NCI-H82 (cell line): ENCODE measurements at regions not wholly inside any gene's neighbourhood (a gene's known extent, or its start where the extent isn't known, plus 50 kb on each side); places are given as distances from the start of the nearest gene placed in this dataset.
"Not testable (repeated sequence)": the region's sequence is repeated elsewhere in the genome, so short reads cannot be mapped to it uniquely, and the experiment has no call there.

Experiments used
- DNase-seq: peaks from one replicate; lab custom pipeline; 2025; lab: John Stamatoyannopoulos, UW

- not testable (repeated sequence) for DNase-seq
These were observed 53.4 kb downstream of the AHSP start for GRCh38 chr16:31581065-31581464.

GRCh38 chr16:31601737-31602384, 74.2 kb downstream of the AHSP start:
- not testable (repeated sequence) for DNase-seq

GRCh38 chr16:31618130-31618529, 90.4 kb downstream of the AHSP start:
- DNase-seq: no peak

- DNase-seq: no peak
These were observed 108.7 kb downstream of the AHSP start for GRCh38 chr16:31636433-31636832.

- no peak for DNase-seq
These were observed 113.6 kb downstream of the AHSP start for GRCh38 chr16:31641279-31641678.

- not testable (repeated sequence) for DNase-seq
These were observed 128.0 kb downstream of the AHSP start for GRCh38 chr16:31655674-31656073.

- DNase-seq: peak; percentile 8
These were observed 137.2 kb downstream of the AHSP start for GRCh38 chr16:31664683-31665482.

GRCh38 chr16:31674686-31675085, 147.0 kb downstream of the AHSP start:
- DNase-seq: no peak

- DNase-seq: no peak
These were observed 149.0 kb downstream of the AHSP start for GRCh38 chr16:31676731-31677130.

GRCh38 chr16:31678649-31679325, 151.1 kb downstream of the AHSP start:
- DNase-seq: peak; percentile 52

GRCh38 chr16:31689331-31689730, 161.6 kb downstream of the AHSP start:
- not testable (repeated sequence) for DNase-seq

GRCh38 chr16:31692338-31692737, 164.6 kb downstream of the AHSP start:
- DNase-seq: not testable (repeated sequence)

GRCh38 chr16:31693733-31694132, 166.0 kb downstream of the AHSP start:
- no peak for DNase-seq

- no peak for DNase-seq
These were observed 166.8 kb downstream of the AHSP start for GRCh38 chr16:31694461-31694860.

GRCh38 chr16:31695667-31696066, 168.0 kb downstream of the AHSP start:
- no peak for DNase-seq

GRCh38 chr16:31696968-31697743, 169.5 kb downstream of the AHSP start:
- DNase-seq: peak; percentile 60

GRCh38 chr16:31697744-31698125, 170.0 kb downstream of the AHSP start:
- DNase-seq: no peak

- no peak for DNase-seq
These were observed 171.2 kb downstream of the AHSP start for GRCh38 chr16:31698901-31699300.

GRCh38 chr16:31699601-31700000, 171.9 kb downstream of the AHSP start:
- DNase-seq: no peak

- DNase-seq: peak; percentile 89
These were observed 172.5 kb downstream of the AHSP start for GRCh38 chr16:31700200-31700529.

- DNase-seq: no peak
These were observed 172.8 kb upstream of the ZNF267 start for GRCh38 chr16:31700530-31701388.
